HG02885 (cell line): ENCODE measurements at regions not wholly inside any gene's neighbourhood (a gene's known extent, or its start where the extent isn't known, plus 50 kb on each side); places are given as distances from the start of the nearest gene placed in this dataset.

Source experiments
- ATAC-seq: cut with Tn5 transposase; IDR thresholded peaks from one replicate; pipeline ENCODE4 v1.9.1; 2021; ENCODE audit warnings: mild to moderate bottlenecking; ENCODE audit not compliant: unreplicated experiment, poor library complexity

GRCh38 chr5:165871291-165871690 is 2365.9 kb downstream of the MAT2B start:
- ATAC-seq, result no peak

- no peak for ATAC-seq
Observed at GRCh38 chr5:165874851-165875250, 2369.4 kb downstream of the MAT2B start.

GRCh38 chr5:165876538-165876937 is 2371.1 kb downstream of the MAT2B start:
- no peak for ATAC-seq

- no peak for ATAC-seq
Observed at GRCh38 chr5:165877475-165877874, 2372.1 kb downstream of the MAT2B start.

GRCh38 chr5:165881259-165881658 is 2375.8 kb downstream of the MAT2B start:
- no peak for ATAC-seq

GRCh38 chr5:165882099-165882498 is 2376.7 kb downstream of the MAT2B start:
- ATAC-seq, result no peak

GRCh38 chr5:165885623-165886350 is 2380.4 kb downstream of the MAT2B start:
- ATAC-seq, result no peak

- ATAC-seq, result no peak
Observed at GRCh38 chr5:165887147-165887546, 2381.7 kb downstream of the MAT2B start.

GRCh38 chr5:165892383-165892782 is 2387.0 kb downstream of the MAT2B start:
- ATAC-seq, result no peak

- ATAC-seq, result no peak
Observed at GRCh38 chr5:165894916-165895315, 2389.5 kb downstream of the MAT2B start.

GRCh38 chr5:165903835-165904234 is 2387.6 kb upstream of the WWC1 start:
- ATAC-seq, result no peak

GRCh38 chr5:165906871-165907270 is 2384.6 kb upstream of the WWC1 start:
- no peak for ATAC-seq

- no peak for ATAC-seq
Observed at GRCh38 chr5:165913059-165913458, 2378.4 kb upstream of the WWC1 start.

GRCh38 chr5:165914456-165914855 is 2377.0 kb upstream of the WWC1 start:
- no peak for ATAC-seq

GRCh38 chr5:165919196-165919595 is 2372.2 kb upstream of the WWC1 start:
- ATAC-seq, result no peak

- ATAC-seq, result no peak
Observed at GRCh38 chr5:165920655-165921054, 2370.8 kb upstream of the WWC1 start.

GRCh38 chr5:165928971-165929370 is 2362.5 kb upstream of the WWC1 start:
- no peak for ATAC-seq

- ATAC-seq, result no peak
Observed at GRCh38 chr5:165940541-165940940, 2350.9 kb upstream of the WWC1 start.

- no peak for ATAC-seq
Observed at GRCh38 chr5:165956854-165957253, 2334.6 kb upstream of the WWC1 start.

- ATAC-seq, result no peak
Observed at GRCh38 chr5:165981671-165982070, 2309.8 kb upstream of the WWC1 start.

- ATAC-seq, result no peak
Observed at GRCh38 chr5:165996201-165996875, 2295.1 kb upstream of the WWC1 start.
